GM20431 (cell line): ENCODE measurements at regions not wholly inside any gene's neighbourhood (a gene's known extent, or its start where the extent isn't known, plus 50 kb on each side); places are given as distances from the start of the nearest gene placed in this dataset.

ENCODE experiments used
- in situ Hi-C: fragments of 300-500 bp; cut with MseI, MboI; formaldehyde crosslinking; loops from one replicate; pipeline ENCODE4 v1.15.0; 2020; ENCODE audit warnings: low sequenced_read_pairs; ENCODE audit not compliant: unreplicated experiment

GRCh38 chr20:60123096-60123495 is 164.9 kb downstream of the CDH26 start:
- in situ Hi-C loops = no loop called here

- in situ Hi-C loops = no loop called here
Observed at GRCh38 chr20:60123652-60124051, 165.4 kb downstream of the CDH26 start.

GRCh38 chr20:60124776-60125381 is 166.7 kb downstream of the CDH26 start:
- in situ Hi-C loops = no loop called here

GRCh38 chr20:60125513-60125912 is 167.3 kb downstream of the CDH26 start:
- in situ Hi-C loops = no loop called here

GRCh38 chr20:60126975-60127374 is 168.8 kb downstream of the CDH26 start:
- in situ Hi-C loops = no loop called here

GRCh38 chr20:60131375-60131774 is 173.2 kb downstream of the CDH26 start:
- in situ Hi-C loops = no loop called here

- in situ Hi-C loops = no loop called here
Observed at GRCh38 chr20:60132162-60132826, 174.1 kb downstream of the CDH26 start.

- in situ Hi-C loops = no loop called here
Observed at GRCh38 chr20:60132827-60133670, 174.8 kb downstream of the CDH26 start.

- in situ Hi-C loops = no loop called here
Observed at GRCh38 chr20:60135276-60135675, 177.1 kb downstream of the CDH26 start.

- in situ Hi-C loops = no loop called here
Observed at GRCh38 chr20:60136645-60137401, 178.6 kb downstream of the CDH26 start.

- in situ Hi-C loops = no loop called here
Observed at GRCh38 chr20:60137657-60138245, 179.5 kb downstream of the CDH26 start.

- in situ Hi-C loops = no loop called here
Observed at GRCh38 chr20:60138256-60139220, 180.3 kb downstream of the CDH26 start.

GRCh38 chr20:60139663-60140446 is 181.6 kb downstream of the CDH26 start:
- in situ Hi-C loops = no loop called here

GRCh38 chr20:60142587-60142986 is 184.4 kb downstream of the CDH26 start:
- in situ Hi-C loops = no loop called here

GRCh38 chr20:60143261-60143842 is 185.1 kb downstream of the CDH26 start:
- in situ Hi-C loops = no loop called here

- in situ Hi-C loops = no loop called here
Observed at GRCh38 chr20:60144404-60144803, 186.2 kb downstream of the CDH26 start.

- in situ Hi-C loops = no loop called here
Observed at GRCh38 chr20:60144974-60145527, 186.8 kb downstream of the CDH26 start.

GRCh38 chr20:60147004-60147403 is 188.8 kb downstream of the CDH26 start:
- in situ Hi-C loops = no loop called here
